Activated naive CD4-positive, alpha-beta T cell treated with anti-CD3 and anti-CD28 coated beads, Interleukin-2, amount 50 U/mL, for 72 hours (primary cell): ENCODE measurements at regions not wholly inside any gene's neighbourhood (a gene's known extent, or its start where the extent isn't known, plus 50 kb on each side); places are given as distances from the start of the nearest gene placed in this dataset.
"Not testable (repeated sequence)": the region's sequence is repeated elsewhere in the genome, so short reads cannot be mapped to it uniquely, and the experiment has no call there.

Experiments used
- ATAC-seq, 2 donors: fragments of 150-1000 bp; cut with Tn5 transposase; 2 replicates each; pipeline ENCODE4 v1.10.0; 2021; ENCODE audit warnings: mild to moderate bottlenecking in 2 of 2, moderate library complexity in 2 of 2
- DNase-seq, 2 donors: peaks; one replicate each; pipeline ENCODE4 v3.0.0; 2021 to 2022; ENCODE audit warnings: low spot score in 2 of 2
- H3K27ac Mint-ChIP-seq, 2 donors: one replicate each; pipeline ENCODE4 v1.8.0; 2022; ENCODE audit warnings: mild to moderate bottlenecking in 2 of 2, mixed read lengths in 2 of 2
- H3K36me3 Mint-ChIP-seq, 2 donors: one replicate each; pipeline ENCODE4 v1.8.0; 2022; ENCODE audit warnings: mixed read lengths in 2 of 2
- H3K9me3 Mint-ChIP-seq, 2 donors: one replicate each; pipeline ENCODE4 v1.8.0; 2022; ENCODE audit warnings: mixed read lengths in 2 of 2

GRCh38 chr5:126122942-126123341 is 300.3 kb upstream of the GRAMD2B start:
- H3K36me3 Mint-ChIP-seq: no peaks in the 10 kb centered on the region
- no peak overlapping the region for H3K27ac Mint-ChIP-seq
- no peak for DNase-seq
- ATAC-seq: no peak
- H3K9me3 Mint-ChIP-seq: peaks cover 0 to 3% of the 10 kb centered on the region in 2 donors

- Mint-ChIP-seq H3K36me3 (no peaks in the 10 kb centered on the region), H3K9me3 (peaks cover 0 to 9% of the 10 kb centered on the region in 2 donors), H3K27ac (no peak overlapping the region)
- ATAC-seq: no peak
- no peak for DNase-seq
These were observed 298.4 kb upstream of the GRAMD2B start for GRCh38 chr5:126124706-126125345.

GRCh38 chr5:126125407-126125806 is 297.8 kb upstream of the GRAMD2B start:
- Mint-ChIP-seq H3K36me3 (no peaks in the 10 kb centered on the region), H3K27ac (no peak overlapping the region)
- ATAC-seq: no peak

GRCh38 chr5:126126574-126126973 is 296.6 kb upstream of the GRAMD2B start:
- H3K27ac Mint-ChIP-seq: no peak overlapping the region

More at GRCh38 chr5:126125407-126125806, 297.8 kb upstream of the GRAMD2B start:
- H3K9me3 Mint-ChIP-seq: peaks cover 0 to 9% of the 10 kb centered on the region in 2 donors
- no peak for DNase-seq

GRCh38 chr5:126127371-126127770 is 295.8 kb upstream of the GRAMD2B start:
- not testable (repeated sequence) for H3K36me3 Mint-ChIP-seq, H3K27ac Mint-ChIP-seq, H3K9me3 Mint-ChIP-seq, ATAC-seq, DNase-seq

More at GRCh38 chr5:126126574-126126973, 296.6 kb upstream of the GRAMD2B start:
- peaks cover 0 to 9% of the 10 kb centered on the region in 2 donors for H3K9me3 Mint-ChIP-seq
- no peaks in the 10 kb centered on the region for H3K36me3 Mint-ChIP-seq
- ATAC-seq: no peak
- no peak for DNase-seq

- ATAC-seq: no peak
- Mint-ChIP-seq H3K36me3 (no peaks in the 10 kb centered on the region), H3K27ac (no peak overlapping the region)
These were observed 293.8 kb upstream of the GRAMD2B start for GRCh38 chr5:126129431-126129830.

GRCh38 chr5:126133424-126133823 is 289.8 kb upstream of the GRAMD2B start:
- ATAC-seq (no peak), DNase-seq (no peak)
- Mint-ChIP-seq H3K27ac (no peak overlapping the region), H3K9me3 (peaks cover 9% of the 10 kb centered on the region in 2 donors), H3K36me3 (no peaks in the 10 kb centered on the region)

More at GRCh38 chr5:126129431-126129830, 293.8 kb upstream of the GRAMD2B start:
- DNase-seq: no peak
- H3K9me3 Mint-ChIP-seq: peaks cover 9 to 12% of the 10 kb centered on the region in 2 donors

GRCh38 chr5:126137891-126138280 is 285.3 kb upstream of the GRAMD2B start:
- no peaks in the 10 kb centered on the region for H3K36me3 Mint-ChIP-seq
- ATAC-seq: no peak

GRCh38 chr5:126138281-126138931 is 284.8 kb upstream of the GRAMD2B start:
- Mint-ChIP-seq H3K36me3 (no peaks in the 10 kb centered on the region), H3K27ac (no peak overlapping the region), H3K9me3 (peaks cover 2 to 7% of the 10 kb centered on the region in 2 donors)
- DNase-seq (no peak), ATAC-seq (no peak)

More at GRCh38 chr5:126137891-126138280, 285.3 kb upstream of the GRAMD2B start:
- DNase-seq: no peak
- H3K27ac Mint-ChIP-seq: no peak overlapping the region
- H3K9me3 Mint-ChIP-seq: peaks cover 4 to 11% of the 10 kb centered on the region in 2 donors

GRCh38 chr5:126139086-126139485 is 284.1 kb upstream of the GRAMD2B start:
- Mint-ChIP-seq H3K36me3 (no peaks in the 10 kb centered on the region), H3K27ac (no peak overlapping the region), H3K9me3 (peaks cover 0 to 5% of the 10 kb centered on the region in 2 donors)
- ATAC-seq (no peak), DNase-seq (no peak)

- no peaks in the 10 kb centered on the region for H3K36me3 Mint-ChIP-seq
- no peak for DNase-seq
- H3K27ac Mint-ChIP-seq: no peak overlapping the region
- no peak for ATAC-seq
- peaks cover 0 to 5% of the 10 kb centered on the region in 2 donors for H3K9me3 Mint-ChIP-seq
These were observed 283.4 kb upstream of the GRAMD2B start for GRCh38 chr5:126139773-126140172.

GRCh38 chr5:126143622-126144021 is 279.6 kb upstream of the GRAMD2B start:
- no peaks in the 10 kb centered on the region for H3K36me3 Mint-ChIP-seq
- no peak for DNase-seq
- H3K27ac Mint-ChIP-seq: no peak overlapping the region
- ATAC-seq: no peak
- H3K9me3 Mint-ChIP-seq: peaks cover 0 to 5% of the 10 kb centered on the region in 2 donors

- not testable (repeated sequence) for H3K36me3 Mint-ChIP-seq, H3K9me3 Mint-ChIP-seq, DNase-seq, ATAC-seq, H3K27ac Mint-ChIP-seq
These were observed 272.9 kb upstream of the GRAMD2B start for GRCh38 chr5:126150319-126150718.

- peaks cover 17 to 22% of the 10 kb centered on the region in 2 donors for H3K9me3 Mint-ChIP-seq
- H3K36me3 Mint-ChIP-seq, DNase-seq, H3K27ac Mint-ChIP-seq, ATAC-seq: not testable (repeated sequence)
These were observed 267.9 kb upstream of the GRAMD2B start for GRCh38 chr5:126155298-126155697.

GRCh38 chr5:126166368-126166767 is 256.8 kb upstream of the GRAMD2B start:
- no peak for ATAC-seq
- H3K36me3 Mint-ChIP-seq: peaks cover 0 to 5% of the 10 kb centered on the region in 2 donors
- peaks cover 16% of the 10 kb centered on the region in 2 donors for H3K9me3 Mint-ChIP-seq
- DNase-seq: no peak
- H3K27ac Mint-ChIP-seq: no peak overlapping the region

- H3K27ac Mint-ChIP-seq: no peak overlapping the region
- H3K9me3 Mint-ChIP-seq: peaks cover 23 to 24% of the 10 kb centered on the region in 2 donors
- ATAC-seq: no peak
- no peak for DNase-seq
- H3K36me3 Mint-ChIP-seq: peaks cover 0 to 5% of the 10 kb centered on the region in 2 donors
These were observed 254.4 kb upstream of the GRAMD2B start for GRCh38 chr5:126168785-126169184.

GRCh38 chr5:126171916-126172315 is 251.3 kb upstream of the GRAMD2B start:
- Mint-ChIP-seq H3K27ac (no peak overlapping the region), H3K9me3 (peaks cover 34 to 36% of the 10 kb centered on the region in 2 donors), H3K36me3 (peaks cover 0 to 5% of the 10 kb centered on the region in 2 donors)
- ATAC-seq (no peak), DNase-seq (no peak)

- Mint-ChIP-seq H3K27ac (no peak overlapping the region), H3K36me3 (no peaks in the 10 kb centered on the region), H3K9me3 (peaks cover 27 to 31% of the 10 kb centered on the region in 2 donors)
- ATAC-seq (no peak), DNase-seq (no peak)
These were observed 250.4 kb upstream of the GRAMD2B start for GRCh38 chr5:126172812-126173211.
